H9 (cell line): ENCODE measurements at regions not wholly inside any gene's neighbourhood (a gene's known extent, or its start where the extent isn't known, plus 50 kb on each side); places are given as distances from the start of the nearest gene placed in this dataset.

Experiments
- DNase-seq: peaks from one replicate; pipeline ENCODE4 v3.0.0-alpha.2; 2017
- H2AFZ ChIP-seq: one replicate; pipeline ENCODE4 v1.6.1; 2013; ENCODE audit warnings: mild to moderate bottlenecking, low read length, control low read depth, moderate library complexity
- H2AK5ac ChIP-seq: 2 replicates; pipeline ENCODE4 v1.6.1; 2013; ENCODE audit warnings: low read length, control low read depth, mixed read lengths; ENCODE audit not compliant: insufficient read length
- H2BK120ac ChIP-seq: one replicate; pipeline ENCODE4 v1.6.1; 2013; ENCODE audit warnings: low read depth, mild to moderate bottlenecking, low read length, control low read depth, inconsistent platforms; ENCODE audit not compliant: poor library complexity, severe bottlenecking
- H2BK12ac ChIP-seq: 2 replicates; pipeline ENCODE4 v1.6.1; 2013; ENCODE audit warnings: low read length, control low read depth, mixed read lengths, low read depth; ENCODE audit not compliant: insufficient read length
- H2BK15ac ChIP-seq: 2 replicates; pipeline ENCODE4 v1.6.1; 2013; ENCODE audit warnings: low read depth, low read length, control low read depth
- H2BK20ac ChIP-seq: one replicate; pipeline ENCODE4 v1.6.1; 2013; ENCODE audit warnings: low read depth, mild to moderate bottlenecking, low read length, control low read depth, inconsistent platforms; ENCODE audit not compliant: poor library complexity, severe bottlenecking
- H2BK5ac ChIP-seq: 2 replicates; pipeline ENCODE4 v1.6.1; 2013; ENCODE audit warnings: low read length, control low read depth, mixed read lengths; ENCODE audit not compliant: insufficient read length
- H3K14ac ChIP-seq: 2 replicates; pipeline ENCODE4 v1.6.1; 2013; ENCODE audit warnings: low read length, control low read depth; ENCODE audit not compliant: insufficient read depth
- H3K18ac ChIP-seq: 2 replicates; pipeline ENCODE4 v1.6.1; 2013; ENCODE audit warnings: low read depth, mild to moderate bottlenecking, mixed read lengths, low read length, control low read depth; ENCODE audit not compliant: insufficient read length
- H3K23ac ChIP-seq: 2 replicates; pipeline ENCODE4 v1.6.1; 2013; ENCODE audit warnings: low read length, control low read depth, mixed read lengths, low read depth; ENCODE audit not compliant: insufficient read length
- H3K23me2 ChIP-seq: 2 replicates; pipeline ENCODE4 v1.6.1; 2013; ENCODE audit warnings: low read depth, mild to moderate bottlenecking, mixed read lengths, low read length, control low read depth; ENCODE audit not compliant: insufficient read length, poor library complexity, severe bottlenecking
- H3K27ac ChIP-seq: 2 replicates; pipeline ENCODE4 v1.5.1; 2013; ENCODE audit warnings: low read length, control low read depth, mixed read lengths, low read depth; ENCODE audit not compliant: insufficient read length
- H3K27me3 ChIP-seq: 2 replicates; pipeline ENCODE4 v1.6.1; 2013; ENCODE audit warnings: low read length, control low read depth, inconsistent platforms; ENCODE audit not compliant: insufficient read depth
- H3K4ac ChIP-seq: 2 replicates; pipeline ENCODE4 v1.6.1; 2013; ENCODE audit warnings: low read depth, mild to moderate bottlenecking, control low read depth, inconsistent platforms, low read length, moderate library complexity
- H3K4me1 ChIP-seq: 2 replicates; pipeline ENCODE4 v1.6.1; 2013; ENCODE audit warnings: low read length, control low read depth, inconsistent platforms; ENCODE audit not compliant: insufficient read depth
- H3K4me2 ChIP-seq: 2 replicates; pipeline ENCODE4 v1.6.1; 2013; ENCODE audit warnings: low read length, control low read depth, mixed read lengths; ENCODE audit not compliant: insufficient read length, insufficient read depth
- H3K56ac ChIP-seq: 2 replicates; pipeline ENCODE4 v1.6.1; 2013; ENCODE audit warnings: low read depth, mild to moderate bottlenecking, mixed read lengths, low read length, control low read depth; ENCODE audit not compliant: insufficient read length
- H3K79me1 ChIP-seq: 2 replicates; pipeline ENCODE4 v1.6.1; 2013; ENCODE audit warnings: low read depth, mild to moderate bottlenecking, moderate library complexity, low read length, control low read depth, inconsistent platforms; ENCODE audit not compliant: insufficient read depth, poor library complexity, severe bottlenecking
- H3K79me2 ChIP-seq: 2 replicates; pipeline ENCODE4 v1.6.1; 2013; ENCODE audit warnings: low read length, control low read depth, inconsistent platforms; ENCODE audit not compliant: insufficient read depth
- H3K9ac ChIP-seq: 2 replicates; pipeline ENCODE4 v1.6.1; 2013; ENCODE audit warnings: low read length, control low read depth, mixed read lengths; ENCODE audit not compliant: insufficient read length; ENCODE audit errors: extremely low read depth
- H3K9me3 ChIP-seq: one replicate; pipeline ENCODE4 v1.6.1; 2013; ENCODE audit warnings: low read depth, low read length, inconsistent platforms; ENCODE audit not compliant: control insufficient read depth
- H3T11ph ChIP-seq: one replicate; pipeline ENCODE4 v1.6.1; 2013; ENCODE audit warnings: mild to moderate bottlenecking, low read length, control low read depth, inconsistent platforms
- H4K20me1 ChIP-seq: one replicate; pipeline ENCODE4 v1.6.1; 2013; ENCODE audit not compliant: control insufficient read depth, insufficient read length, insufficient read depth
- H4K5ac ChIP-seq: 2 replicates; pipeline ENCODE4 v1.6.1; 2013; ENCODE audit warnings: low read depth, mild to moderate bottlenecking, mixed read lengths, low read length, control low read depth; ENCODE audit not compliant: insufficient read length
- H4K8ac ChIP-seq: replicated peaks from 2 replicates; pipeline ENCODE4 v1.6.1; 2013; ENCODE audit warnings: low read length, control low read depth, mixed read lengths, low read depth; ENCODE audit not compliant: insufficient read length
- H4K91ac ChIP-seq: 2 replicates; pipeline ENCODE4 v1.6.1; 2013; ENCODE audit warnings: low read depth, mild to moderate bottlenecking, moderate library complexity, mixed read lengths, low read length, control low read depth; ENCODE audit not compliant: insufficient read length
- H3K27ac Mint-ChIP-seq, 3 experiments: 2 replicates in 2 of 3; 3 replicates in 1 of 3; pipeline ENCODE4 v1.8.0; 2020 to 2021; ENCODE audit warnings: mixed read lengths in 3 of 3, mild to moderate bottlenecking in 1 of 3, moderate library complexity in 1 of 3
- H3K27me3 Mint-ChIP-seq: 2 replicates; pipeline ENCODE4 v1.8.0; 2021; ENCODE audit warnings: low read depth, mild to moderate bottlenecking, moderate library complexity, mixed read lengths
- H3K36me3 Mint-ChIP-seq, 3 experiments: 2 replicates in 2 of 3; 3 replicates in 1 of 3; pipeline ENCODE4 v1.8.0; 2020 to 2021; ENCODE audit warnings: low read depth in 3 of 3, mixed read lengths in 3 of 3; ENCODE audit not compliant: insufficient read depth in 1 of 3
- H3K4me1 Mint-ChIP-seq, 2 experiments: 2 replicates each; pipeline ENCODE4 v1.8.0; 2020; ENCODE audit warnings: mixed read lengths in 2 of 2
- H3K4me3 Mint-ChIP-seq, 2 experiments: 2 replicates in 1 of 2; 3 replicates in 1 of 2; pipeline ENCODE4 v1.8.0; 2020 to 2021; ENCODE audit warnings: mild to moderate bottlenecking in 2 of 2, mixed read lengths in 2 of 2, moderate library complexity in 1 of 2
- H3K9me3 Mint-ChIP-seq, 2 experiments: 2 replicates in 1 of 2; 3 replicates in 1 of 2; pipeline ENCODE4 v1.8.0; 2020; ENCODE audit warnings: mild to moderate bottlenecking in 2 of 2, mixed read lengths in 2 of 2, moderate library complexity in 1 of 2
- CTCF ChIP-seq: fragments of 200-600 bp; sonication (generic); conservative IDR thresholded peaks from 3 replicates; pipeline ENCODE4 v1.8.0; 2021; ENCODE audit warnings: antibody characterized with exemption, mild to moderate bottlenecking
- WGBS: extraction: QIAGEN DNeasy Blood & Tissue Kit; methylation state at CpG from one replicate; pipeline ENCODE4 v1.1.7; 2013; ENCODE audit warnings: missing lambda C conversion rate, low lambda C conversion rate, mixed read lengths; ENCODE audit not compliant: insufficient read length; ENCODE audit errors: extremely low coverage; 5-methylcytosine and 5-hydroxymethylcytosine counted together

DNA sequence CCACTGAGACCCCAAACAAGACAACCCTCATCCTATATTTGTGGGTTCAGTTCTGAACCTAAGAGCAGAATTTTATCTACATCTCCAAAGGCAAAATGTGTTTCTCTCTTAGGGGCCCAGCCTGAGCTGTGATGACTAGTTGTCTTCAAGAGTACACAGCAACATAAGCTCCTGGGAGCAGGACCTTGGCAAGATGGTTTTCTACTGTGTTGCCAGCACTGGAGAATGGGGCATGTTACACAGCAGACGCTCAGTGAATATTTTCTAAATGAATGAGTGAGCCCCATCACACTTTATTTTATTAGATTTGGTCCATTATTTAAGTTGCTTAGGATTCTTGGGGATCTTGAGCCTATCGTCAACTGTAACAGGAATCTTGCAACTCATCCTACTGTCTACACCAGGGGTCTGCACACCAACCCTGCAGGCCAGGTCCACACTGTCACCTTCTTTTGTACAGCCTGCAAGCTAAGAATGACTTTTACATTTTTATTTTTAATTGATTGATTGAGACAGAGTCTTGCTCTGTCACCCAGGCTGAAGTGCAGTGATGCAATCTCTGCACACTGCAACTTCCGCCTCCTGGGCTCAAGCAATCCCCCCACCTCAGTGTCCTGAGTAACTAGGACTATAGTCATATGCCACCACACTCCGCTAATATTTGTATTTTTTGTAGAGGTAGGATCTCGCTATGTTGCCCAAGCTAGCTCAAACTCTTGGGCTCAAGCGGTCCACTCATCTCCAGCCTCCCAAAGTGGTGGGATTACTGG, 347.1 kb downstream of the FGFR2 start:
- Mint-ChIP-seq H3K4me1 (no peaks in the 10 kb centered on the region), H3K9me3 (no peaks in the 10 kb centered on the region), H3K36me3 (no peaks in the 10 kb centered on the region), H3K4me3 (no peak overlapping the region), H3K27ac (no peak overlapping the region), H3K27me3 (peaks cover 3% of the 10 kb centered on the region; the same call in 1 of the 2 replicates)
- no peak overlapping the region for H4K8ac ChIP-seq
- no peak overlapping the region for H3K4ac ChIP-seq
- no peak overlapping the region for H3T11ph ChIP-seq
- no peak overlapping the region for H3K56ac ChIP-seq
- H2BK12ac ChIP-seq: no peak overlapping the region
- H2BK15ac ChIP-seq: no peak overlapping the region
- no peaks in the 10 kb centered on the region for H4K20me1 ChIP-seq
- H3K14ac ChIP-seq: no peak overlapping the region
- WGBS: no CpG with 5 or more reads among the region's 6 CpGs
- no peak overlapping the region for H3K18ac ChIP-seq
- H3K27me3 ChIP-seq: no peaks in the 10 kb centered on the region
- no peak overlapping the region for H4K91ac ChIP-seq
- no peak overlapping the region for H2BK120ac ChIP-seq
- TF ChIP-seq CTCF: no peak
- H2BK20ac ChIP-seq: no peak overlapping the region
- H3K23me2 ChIP-seq: no peaks in the 10 kb centered on the region
- H3K23ac ChIP-seq: no peak overlapping the region
- H3K27ac ChIP-seq: no peak overlapping the region
- H3K4me2 ChIP-seq: no peak overlapping the region
- no peaks in the 10 kb centered on the region for H3K79me2 ChIP-seq
- H3K9ac ChIP-seq: no peak overlapping the region
- H2AFZ ChIP-seq: no peak overlapping the region
- H3K79me1 ChIP-seq: no peaks in the 10 kb centered on the region
- H3K9me3 ChIP-seq: no peaks in the 10 kb centered on the region
- H2AK5ac ChIP-seq: no peak overlapping the region
- no peak overlapping the region for H4K5ac ChIP-seq
- H2BK5ac ChIP-seq: no peak overlapping the region
- DNase-seq: no peak
- no peaks in the 10 kb centered on the region; the same call in 1 of the 2 replicates for H3K4me1 ChIP-seq
